Inflammatory macrophage treated with lipopolysaccharide for 4 hours (primary cell): ENCODE measurements at regions not wholly inside any gene's neighbourhood (a gene's known extent, or its start where the extent isn't known, plus 50 kb on each side); places are given as distances from the start of the nearest gene placed in this dataset.

Source experiments
- DNase-seq: peaks from one replicate; pipeline ENCODE4 v3.0.0-alpha.2; 2020

DNA sequence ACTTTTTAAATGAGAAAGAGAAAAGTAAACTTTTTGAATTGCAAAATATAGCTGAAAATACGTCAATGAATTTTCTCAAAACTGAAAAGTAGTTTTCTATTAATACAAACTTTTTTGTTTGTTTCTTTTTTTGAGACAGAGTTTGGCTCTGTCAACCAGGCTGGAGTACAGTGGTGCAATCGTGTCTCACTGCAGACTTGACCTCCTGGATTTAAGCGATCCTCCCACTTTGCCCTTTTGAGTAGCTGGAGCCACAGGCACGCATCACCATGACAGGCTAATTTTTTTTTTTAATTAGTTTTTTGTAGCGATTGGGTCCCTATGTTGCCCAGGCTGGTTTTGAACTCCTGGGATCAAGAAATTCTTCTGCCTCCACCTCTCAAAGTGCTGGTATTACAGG, 610.4 kb downstream of the ELAVL2 start:
- DNase-seq = no peak

DNA sequence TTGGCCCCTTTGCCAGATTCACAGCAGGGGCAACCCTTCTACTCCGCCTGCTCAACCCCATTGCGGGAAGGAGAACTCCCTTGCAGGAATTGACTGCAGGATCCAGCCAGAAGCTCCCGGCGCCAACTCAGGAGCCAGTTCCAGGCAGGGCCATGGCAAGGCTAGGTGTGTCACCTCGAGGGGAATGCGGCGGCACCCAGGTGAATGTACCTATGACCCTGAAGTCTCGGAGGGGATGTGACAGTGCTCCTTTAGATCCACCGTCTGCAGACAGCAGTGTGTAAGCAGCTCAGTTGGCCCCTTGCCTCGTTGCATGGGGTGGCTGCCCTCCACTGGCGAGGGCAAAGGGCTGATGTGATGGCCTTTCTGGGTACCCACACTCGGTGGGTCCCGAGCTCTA, 606.6 kb downstream of the ELAVL2 start:
- no peak for DNase-seq

DNA sequence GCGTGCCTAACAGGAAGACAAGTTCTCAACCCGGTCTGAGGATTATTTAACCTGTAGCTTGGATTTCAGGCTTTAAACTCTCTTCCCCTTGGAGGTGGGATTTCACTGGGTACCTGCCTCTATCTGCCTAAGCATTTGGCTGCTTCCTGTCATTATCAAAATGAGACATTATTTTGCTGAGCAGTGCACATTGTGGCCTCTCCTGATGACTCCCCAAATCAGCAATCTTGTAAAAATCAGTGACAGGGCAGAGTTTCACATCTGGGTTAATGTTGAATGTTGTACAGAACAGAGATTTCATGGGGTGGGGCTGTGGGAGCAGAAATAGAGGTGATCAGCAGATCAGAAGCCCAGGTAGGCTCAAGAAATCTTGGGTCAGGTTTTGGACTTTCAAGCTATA, 605.9 kb downstream of the ELAVL2 start:
- DNase-seq = no peak

GRCh38 chr9:23220957-23221356, 605.1 kb downstream of the ELAVL2 start:
- no peak for DNase-seq

GRCh38 chr9:23229890-23230317, 596.1 kb downstream of the ELAVL2 start:
- DNase-seq = no peak

DNA sequence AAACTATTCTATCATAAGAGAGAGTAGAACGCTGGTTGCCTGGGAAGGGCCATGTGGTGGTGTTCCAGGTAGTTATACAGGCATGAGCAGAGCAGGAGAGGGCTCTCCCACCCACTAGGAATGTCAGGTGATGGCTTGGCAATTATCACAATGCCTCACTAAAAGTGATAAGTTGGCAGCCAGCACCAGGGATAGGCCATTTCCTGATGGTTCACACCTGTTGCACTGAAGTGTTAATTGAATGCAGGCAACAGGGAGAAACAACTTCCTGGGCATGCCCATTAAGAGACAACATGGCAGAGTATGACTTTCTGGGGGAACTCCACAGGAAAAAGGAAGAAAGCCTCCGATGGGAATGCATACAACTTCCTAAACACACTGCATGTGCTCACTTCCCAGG, 593.2 kb downstream of the ELAVL2 start:
- no peak for DNase-seq

DNA sequence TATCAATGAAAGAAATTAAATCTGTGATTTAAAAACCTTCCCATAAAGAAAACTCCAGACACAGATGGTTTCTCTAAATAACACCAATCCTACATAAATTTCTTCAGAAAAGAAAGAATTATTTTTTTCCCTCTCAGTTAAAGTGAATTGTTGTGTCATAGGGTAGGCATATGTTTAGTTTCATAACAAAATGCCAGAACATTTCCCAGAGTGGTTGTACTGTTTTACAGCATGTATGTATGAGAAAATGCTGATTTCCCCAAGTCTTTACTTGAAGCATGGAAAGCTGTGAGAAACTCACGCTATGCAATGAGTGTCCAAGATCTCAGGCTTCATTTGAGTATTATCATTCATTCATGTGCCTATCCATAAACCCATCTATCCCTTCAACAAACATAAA, 582.5 kb downstream of the ELAVL2 start:
- no peak for DNase-seq

DNA sequence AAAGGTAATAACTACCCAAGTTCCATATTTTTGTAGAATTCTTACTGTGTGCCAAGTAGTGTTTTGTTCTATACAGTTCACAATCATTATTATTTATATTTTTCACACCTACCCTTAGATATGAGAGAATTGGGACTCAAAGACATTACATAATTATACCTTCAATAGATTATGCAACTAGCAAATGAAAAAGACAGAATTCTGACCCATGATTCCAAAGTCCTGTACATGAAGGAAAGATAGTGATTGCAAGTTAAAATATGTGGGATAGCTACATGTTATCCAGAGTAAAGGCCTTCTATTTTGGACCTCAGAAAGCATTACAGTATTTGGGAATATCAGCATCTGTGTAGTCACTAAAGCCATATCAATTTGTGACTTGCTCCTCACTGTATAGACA, 581.0 kb downstream of the ELAVL2 start:
- no peak for DNase-seq

DNA sequence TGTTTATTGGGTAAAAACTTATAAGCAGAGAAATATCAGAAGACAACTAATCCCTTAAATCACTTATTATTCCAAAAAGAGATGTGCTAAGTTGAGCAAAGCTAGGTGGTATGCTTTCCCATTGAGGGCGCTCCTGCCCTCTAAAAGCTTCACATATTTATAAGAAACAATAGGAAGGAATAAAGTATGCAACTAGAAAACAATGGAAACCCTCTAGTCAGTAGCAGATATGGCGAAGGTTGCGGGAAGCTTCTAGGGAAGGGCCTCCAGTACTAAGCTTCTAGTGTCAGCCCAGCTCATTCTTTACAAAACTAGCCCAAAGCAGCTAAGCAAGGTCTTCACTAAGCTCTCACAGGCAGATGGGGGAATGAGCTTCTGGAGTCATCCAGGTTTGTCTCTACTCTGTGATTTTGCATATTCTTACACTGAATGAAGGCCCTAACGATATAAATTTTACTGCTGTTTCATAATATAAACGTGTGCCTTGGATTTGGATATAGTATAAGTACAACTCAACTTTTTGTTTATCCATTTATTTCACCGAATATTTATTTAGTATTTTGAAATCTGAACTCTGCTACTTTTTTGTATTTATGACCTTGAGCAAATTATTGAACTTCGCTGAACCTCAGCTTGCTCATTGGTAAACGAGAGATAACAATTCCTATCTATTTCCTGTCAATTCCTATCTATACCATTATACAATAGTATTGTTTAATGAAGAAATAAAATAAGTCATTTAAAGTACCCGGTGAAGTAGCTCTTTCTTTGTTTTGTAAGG, 571.4 kb downstream of the ELAVL2 start:
- DNase-seq = no peak

GRCh38 chr9:23255346-23255745, 570.7 kb downstream of the ELAVL2 start:
- no peak for DNase-seq

- no peak for DNase-seq
These were observed 567.5 kb downstream of the ELAVL2 start for GRCh38 chr9:23258569-23258968.

GRCh38 chr9:23278561-23278960, 547.5 kb downstream of the ELAVL2 start:
- no peak for DNase-seq

- no peak for DNase-seq
These were observed 538.6 kb downstream of the ELAVL2 start for GRCh38 chr9:23287390-23287789.

- no peak for DNase-seq
These were observed 537.5 kb downstream of the ELAVL2 start for GRCh38 chr9:23288545-23288944.

- DNase-seq = no peak
These were observed 535.1 kb downstream of the ELAVL2 start for GRCh38 chr9:23290973-23291372.

DNA sequence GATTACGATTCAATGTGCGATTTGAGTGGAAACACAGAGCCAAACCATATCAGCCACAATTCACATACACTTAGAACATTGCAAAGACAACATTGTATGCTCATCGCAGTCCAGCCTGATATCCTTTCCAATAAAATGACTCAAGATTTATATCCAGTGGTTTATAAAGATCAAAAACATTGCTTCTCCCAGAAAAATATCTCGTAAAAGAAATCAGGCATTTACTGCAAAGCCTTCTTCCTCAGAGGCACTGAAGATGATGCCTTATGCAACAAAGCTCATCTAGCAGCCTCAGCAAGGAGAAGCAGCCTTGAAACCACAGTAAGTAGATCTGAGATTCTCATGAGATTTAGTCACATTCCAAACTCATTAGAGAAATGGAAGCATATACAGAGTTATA, 523.8 kb downstream of the ELAVL2 start:
- no peak for DNase-seq

DNA sequence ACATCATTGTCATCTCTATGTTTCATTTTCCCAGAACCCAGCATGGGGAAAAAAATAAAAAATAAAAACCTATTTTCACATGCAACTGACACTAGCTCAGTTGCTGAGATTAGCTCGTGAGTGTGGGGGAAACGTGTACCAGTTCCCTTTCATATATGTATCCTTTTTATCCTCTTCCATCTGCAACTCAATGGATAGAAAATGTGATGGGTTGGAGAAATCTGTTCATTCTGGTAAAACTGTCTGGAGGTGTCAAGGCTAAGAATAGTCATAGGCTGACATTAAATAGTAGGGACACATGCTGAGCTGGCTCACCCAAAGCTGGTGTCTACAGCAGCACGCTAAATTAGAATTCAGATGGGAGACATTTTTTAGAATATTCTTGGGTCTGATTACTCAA, 519.3 kb downstream of the ELAVL2 start:
- no peak for DNase-seq

- DNase-seq = no peak
These were observed 518.1 kb downstream of the ELAVL2 start for GRCh38 chr9:23307731-23308513.

DNA sequence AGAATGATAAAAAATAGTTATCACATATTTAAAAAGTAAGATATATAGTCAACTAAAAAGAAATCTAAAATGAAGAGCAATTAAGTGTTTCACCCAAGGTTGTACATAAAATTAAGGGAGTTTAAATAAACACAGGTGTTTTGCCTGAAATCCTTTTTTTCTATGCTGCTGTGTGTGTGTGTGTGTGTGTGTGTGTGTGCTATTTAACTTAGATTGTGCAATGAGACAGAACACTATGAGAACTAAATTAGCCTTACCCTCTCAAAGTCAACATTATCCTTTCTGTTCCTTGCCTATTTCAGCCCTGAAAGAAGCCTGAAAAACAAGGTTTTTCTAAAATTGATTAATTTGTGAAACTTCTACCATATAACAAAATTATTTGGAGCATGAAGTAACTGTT, 516.2 kb downstream of the ELAVL2 start:
- DNase-seq = no peak

DNA sequence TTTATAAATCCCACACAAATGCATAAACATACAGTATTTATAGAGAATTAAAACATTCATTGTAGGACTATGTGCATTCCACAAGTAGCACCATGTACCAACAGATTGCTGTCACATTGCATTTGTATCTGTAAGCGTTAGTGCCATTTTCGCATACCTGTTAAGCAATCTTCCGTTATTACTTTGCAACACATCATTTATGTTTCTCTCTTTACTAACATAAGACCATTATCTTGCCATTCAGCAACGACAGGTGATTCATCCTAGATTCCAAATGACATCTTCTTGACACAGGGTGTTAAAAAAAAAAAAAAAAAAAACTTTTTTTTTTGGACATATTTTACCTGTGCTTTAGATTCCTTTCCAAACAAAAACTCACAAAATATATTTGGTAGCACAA, 511.8 kb downstream of the ELAVL2 start:
- DNase-seq = no peak

DNA sequence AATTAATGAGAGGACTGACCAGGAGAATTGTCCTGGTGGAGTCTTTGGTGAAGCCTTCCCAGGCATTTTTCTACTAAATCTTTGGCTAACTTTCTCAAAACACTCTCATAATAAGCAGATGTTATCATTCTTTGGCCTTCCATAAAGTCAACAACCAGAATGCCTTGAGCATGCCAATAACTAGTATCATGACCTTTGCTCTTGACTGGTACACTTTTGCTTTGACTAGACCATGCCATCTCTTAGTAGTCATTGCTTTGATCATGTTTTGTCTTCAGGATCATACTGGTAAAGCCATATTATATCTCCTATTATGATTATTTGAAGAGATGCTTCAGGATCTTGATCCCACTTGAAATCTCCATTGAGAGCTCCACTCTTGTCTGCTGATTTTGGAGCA, 506.9 kb downstream of the ELAVL2 start:
- DNase-seq = no peak

GRCh38 chr9:23321049-23321448, 505.0 kb downstream of the ELAVL2 start:
- no peak for DNase-seq

GRCh38 chr9:23322392-23322791, 503.6 kb downstream of the ELAVL2 start:
- no peak for DNase-seq

- DNase-seq = no peak
These were observed 501.5 kb downstream of the ELAVL2 start for GRCh38 chr9:23324511-23324910.

DNA sequence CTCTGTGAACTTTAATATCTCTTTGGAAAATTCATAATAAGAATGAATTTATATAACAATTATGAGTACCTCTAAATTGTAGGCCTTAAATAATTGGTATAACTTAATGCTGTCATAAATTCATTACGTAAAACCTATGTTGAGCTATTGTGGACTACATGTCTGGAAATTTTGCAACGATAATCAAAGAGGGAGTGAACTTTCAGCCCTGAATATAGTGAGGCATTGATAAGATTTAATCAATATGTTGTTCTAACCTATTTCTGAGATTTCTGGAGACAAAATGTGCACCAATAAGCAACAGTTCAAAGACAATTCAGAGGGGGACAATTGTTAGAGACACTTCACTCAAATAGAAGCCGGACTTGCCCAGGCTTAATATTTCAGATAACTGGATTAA, 499.4 kb downstream of the ELAVL2 start:
- DNase-seq = no peak
